ENCODE measurements at regions not wholly inside any gene's neighbourhood (a gene's known extent, or its start where the extent isn't known, plus 50 kb on each side); places are given as distances from the start of the nearest gene placed in this dataset.
"Not testable (repeated sequence)": the region's sequence is repeated elsewhere in the genome, so short reads cannot be mapped to it uniquely, and the experiment has no call there.

GRCh38 chr2:64268330-64269048, 124.3 kb upstream of the PELI1 start:
- TF ChIP-seq CTCF (conservative IDR thresholded peaks at IDR 0.05; ENCODE audit: low read depth, low read length), result no peak
- no peak overlapping the region for H3K4me3 ChIP-seq (ENCODE audit: low read depth, low read length)
- no peak for DNase-seq (ENCODE audit: low read depth)

- H3K4me3 ChIP-seq (ENCODE audit: low read depth, low read length), result no peak overlapping the region
- TF ChIP-seq CTCF (conservative IDR thresholded peaks at IDR 0.05; ENCODE audit: low read depth, low read length), result no peak
- peak; percentile 91 for DNase-seq (ENCODE audit: low read depth)
These were observed 129.5 kb upstream of the PELI1 start for GRCh38 chr2:64273524-64274398.

- no peak for DNase-seq (ENCODE audit: low read depth)
- no peak overlapping the region for H3K4me3 ChIP-seq (ENCODE audit: low read depth, low read length)
- no peak for TF ChIP-seq CTCF (conservative IDR thresholded peaks at IDR 0.05; ENCODE audit: low read depth, low read length)
These were observed 130.4 kb upstream of the PELI1 start for GRCh38 chr2:64274399-64275173.

- TF ChIP-seq CTCF (conservative IDR thresholded peaks at IDR 0.05; ENCODE audit: low read depth, low read length), result no peak
- DNase-seq (ENCODE audit: low read depth), result no peak
- H3K4me3 ChIP-seq (ENCODE audit: low read depth, low read length), result no peak overlapping the region
These were observed 130.9 kb upstream of the PELI1 start for GRCh38 chr2:64275174-64275466.

GRCh38 chr2:64276417-64277095, 132.3 kb upstream of the PELI1 start:
- peak; percentile 64 for DNase-seq (ENCODE audit: low read depth)
- TF ChIP-seq CTCF (conservative IDR thresholded peaks at IDR 0.05; ENCODE audit: low read depth, low read length), result no peak
- H3K4me3 ChIP-seq (ENCODE audit: low read depth, low read length), result no peak overlapping the region

GRCh38 chr2:64277101-64277849, 133.1 kb upstream of the PELI1 start:
- DNase-seq (ENCODE audit: low read depth), result no peak
- TF ChIP-seq CTCF (conservative IDR thresholded peaks at IDR 0.05; ENCODE audit: low read depth, low read length), result no peak
- H3K4me3 ChIP-seq (ENCODE audit: low read depth, low read length), result no peak overlapping the region

- not testable (repeated sequence) for DNase-seq (ENCODE audit: low read depth)
These were observed 136.6 kb upstream of the PELI1 start for GRCh38 chr2:64280812-64281211.

More at GRCh38 chr2:64280812-64281211, 136.6 kb upstream of the PELI1 start:
- not testable (repeated sequence) for H3K4me3 ChIP-seq (ENCODE audit: low read depth, low read length)

Measured in epithelial cell of proximal tubule (primary cell).